ENCODE measurements at regions not wholly inside any gene's neighbourhood (a gene's known extent, or its start where the extent isn't known, plus 50 kb on each side); places are given as distances from the start of the nearest gene placed in this dataset.

GRCh38 chr18:25675123-25675850, 323.3 kb upstream of the ZNF521 start:
- no peak for TF ChIP-seq CTCF (conservative IDR thresholded peaks at IDR 0.05)
- peaks cover 6% of the 10 kb centered on the region for H3K9me3 Mint-ChIP-seq
- H3K4me3 Mint-ChIP-seq, result no peak overlapping the region
- H3K27ac Mint-ChIP-seq (ENCODE audit: unreplicated experiment), result peak overlapping the region; percentile 85
- no peak for DNase-seq (ENCODE audit: low read depth, low spot score)
- no peaks in the 10 kb centered on the region for H3K36me3 Mint-ChIP-seq (ENCODE audit: low read depth)
- H3K27me3 Mint-ChIP-seq (ENCODE audit: low read depth), result no peaks in the 10 kb centered on the region
- peaks cover 37% of the 10 kb centered on the region for H3K4me1 Mint-ChIP-seq

GRCh38 chr18:25674183-25674582, 322.2 kb upstream of the ZNF521 start:
- no peak for TF ChIP-seq CTCF (conservative IDR thresholded peaks at IDR 0.05)
- peaks cover 27% of the 10 kb centered on the region for H3K4me1 Mint-ChIP-seq
- H3K4me3 Mint-ChIP-seq, result no peak overlapping the region
- H3K27ac Mint-ChIP-seq (ENCODE audit: unreplicated experiment), result no peak overlapping the region
- H3K36me3 Mint-ChIP-seq (ENCODE audit: low read depth), result peaks cover 4% of the 10 kb centered on the region
- DNase-seq (ENCODE audit: low read depth, low spot score), result no peak
- H3K27me3 Mint-ChIP-seq (ENCODE audit: low read depth), result no peaks in the 10 kb centered on the region
- peaks cover 9% of the 10 kb centered on the region for H3K9me3 Mint-ChIP-seq

GRCh38 chr18:25672490-25672889, 320.5 kb upstream of the ZNF521 start:
- H3K9me3 Mint-ChIP-seq, result peaks cover 9% of the 10 kb centered on the region
- TF ChIP-seq CTCF (conservative IDR thresholded peaks at IDR 0.05), result no peak
- H3K27ac Mint-ChIP-seq (ENCODE audit: unreplicated experiment), result no peak overlapping the region
- H3K36me3 Mint-ChIP-seq (ENCODE audit: low read depth), result peaks cover 4% of the 10 kb centered on the region
- peaks cover 14% of the 10 kb centered on the region for H3K4me1 Mint-ChIP-seq
- H3K4me3 Mint-ChIP-seq, result no peak overlapping the region
- DNase-seq (ENCODE audit: low read depth, low spot score), result no peak
- no peaks in the 10 kb centered on the region for H3K27me3 Mint-ChIP-seq (ENCODE audit: low read depth)

- H3K36me3 Mint-ChIP-seq (ENCODE audit: low read depth), result peaks cover 4% of the 10 kb centered on the region
- no peak overlapping the region for H3K4me3 Mint-ChIP-seq
- H3K9me3 Mint-ChIP-seq, result peaks cover 9% of the 10 kb centered on the region
- TF ChIP-seq CTCF (conservative IDR thresholded peaks at IDR 0.05), result no peak
- no peak for DNase-seq (ENCODE audit: low read depth, low spot score)
- no peaks in the 10 kb centered on the region for H3K27me3 Mint-ChIP-seq (ENCODE audit: low read depth)
- H3K27ac Mint-ChIP-seq (ENCODE audit: unreplicated experiment), result no peak overlapping the region
- no peaks in the 10 kb centered on the region for H3K4me1 Mint-ChIP-seq
Observed at GRCh38 chr18:25669741-25670140, 317.8 kb upstream of the ZNF521 start.

GRCh38 chr18:25662272-25662671, 310.3 kb upstream of the ZNF521 start:
- H3K36me3 Mint-ChIP-seq (ENCODE audit: low read depth), result no peaks in the 10 kb centered on the region
- no peaks in the 10 kb centered on the region for H3K9me3 Mint-ChIP-seq
- no peak for TF ChIP-seq CTCF (conservative IDR thresholded peaks at IDR 0.05)

More at GRCh38 chr18:25662272-25662671, 310.3 kb upstream of the ZNF521 start:
- Mint-ChIP-seq H3K27ac (ENCODE audit: unreplicated experiment) (no peak overlapping the region), H3K27me3 (ENCODE audit: low read depth) (no peaks in the 10 kb centered on the region), H3K4me1 (peaks cover 23% of the 10 kb centered on the region), H3K4me3 (no peak overlapping the region)
- no peak for DNase-seq (ENCODE audit: low read depth, low spot score)
